SK-N-DZ (cell line): ENCODE measurements at regions not wholly inside any gene's neighbourhood (a gene's known extent, or its start where the extent isn't known, plus 50 kb on each side); places are given as distances from the start of the nearest gene placed in this dataset.

Source experiments
- DNase-seq: peaks from one replicate; pipeline ENCODE4 v3.0.0-alpha.2; 2015; ENCODE audit warnings: low spot score

DNA sequence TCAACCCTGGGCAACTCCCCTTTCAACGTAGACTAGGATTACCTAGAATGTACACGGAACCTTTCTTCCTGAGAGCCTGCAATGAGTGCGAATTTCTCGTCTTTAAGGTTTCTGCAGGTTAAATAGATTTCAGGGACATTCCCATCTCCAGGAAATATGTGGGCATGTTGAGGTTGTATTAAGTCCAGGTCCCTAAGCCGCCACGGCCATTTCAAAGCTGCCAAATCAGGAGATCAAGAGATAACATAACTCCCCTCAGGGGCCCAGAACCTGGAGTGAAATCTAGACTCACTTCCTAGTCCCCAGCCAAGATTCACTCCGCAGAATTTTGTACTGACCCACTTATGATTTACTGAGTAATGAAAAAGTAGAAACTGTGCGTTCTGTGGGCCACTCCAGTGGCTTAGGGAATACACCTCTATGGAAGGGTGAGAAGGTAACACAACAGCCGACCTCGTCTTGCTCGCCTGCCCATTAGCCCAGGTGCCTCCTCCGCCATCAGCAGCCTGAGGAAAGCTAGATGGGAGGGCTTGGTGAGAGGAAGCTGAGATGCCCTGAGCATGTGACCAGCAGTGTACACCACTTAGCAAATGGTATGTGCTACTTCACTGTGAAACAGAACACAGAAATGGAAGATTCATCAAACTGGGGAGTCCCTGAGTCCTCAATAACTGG lies 98.5 kb upstream of the SOX1 start:
- no peak for DNase-seq

DNA sequence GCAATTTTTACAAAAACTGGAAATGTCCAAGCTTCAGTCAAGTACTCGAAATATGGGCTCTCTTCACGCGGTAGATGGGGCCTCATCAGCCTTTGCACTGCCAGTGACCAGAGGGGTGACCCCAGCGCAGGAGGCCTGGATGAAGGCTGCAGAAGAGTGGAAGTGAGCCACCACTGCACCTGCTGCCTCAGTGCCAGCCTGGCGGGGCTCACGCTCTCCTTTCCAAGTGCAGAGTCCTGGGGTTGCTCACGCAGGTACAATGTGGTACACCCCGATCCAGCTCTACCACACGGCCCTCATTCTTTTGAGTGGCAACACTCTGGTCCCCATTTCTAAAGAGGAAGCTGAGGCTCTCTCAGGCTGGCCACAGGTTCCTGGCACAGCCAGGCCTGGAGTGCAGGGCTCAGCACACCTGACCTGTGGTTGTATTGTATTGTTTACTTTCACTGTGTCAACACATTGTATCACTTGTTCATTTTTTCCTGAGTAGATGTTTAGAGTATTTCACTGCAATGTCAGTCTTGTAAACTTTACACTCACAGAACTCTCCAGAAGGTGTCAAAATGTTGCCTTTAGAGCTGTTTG lies 97.3 kb upstream of the SOX1 start:
- no peak for DNase-seq

DNA sequence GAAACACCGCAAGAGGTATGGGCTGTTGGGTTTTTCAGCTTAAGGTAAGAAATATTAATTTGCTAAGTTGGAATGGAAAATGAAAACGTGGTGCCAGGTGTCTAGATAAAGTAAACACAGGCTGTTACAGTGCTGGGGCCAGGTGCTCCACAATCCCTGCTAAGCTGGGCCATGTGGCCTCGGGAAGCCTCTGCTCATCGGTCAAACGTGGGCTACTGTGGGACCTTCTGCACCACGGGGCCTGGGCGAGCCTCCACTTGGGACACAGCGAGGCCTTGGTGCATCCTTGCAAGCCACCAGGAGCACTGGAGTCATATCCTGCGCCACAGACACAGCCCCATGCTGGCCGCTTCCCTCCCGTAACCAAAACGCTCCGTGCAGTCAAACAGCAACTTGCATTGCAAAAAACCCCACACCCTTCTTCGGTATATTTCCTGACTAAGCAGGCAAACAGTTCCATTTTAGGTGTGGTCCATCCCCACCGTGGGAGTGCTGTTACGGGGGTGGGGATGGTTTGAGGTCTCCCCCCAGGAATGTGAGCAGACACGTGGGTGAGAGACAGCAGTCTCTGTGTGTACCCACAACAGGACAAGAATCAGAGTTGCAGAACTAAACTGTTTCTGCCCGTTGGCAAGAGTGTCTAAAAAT lies 96.3 kb upstream of the SOX1 start:
- no peak for DNase-seq

DNA sequence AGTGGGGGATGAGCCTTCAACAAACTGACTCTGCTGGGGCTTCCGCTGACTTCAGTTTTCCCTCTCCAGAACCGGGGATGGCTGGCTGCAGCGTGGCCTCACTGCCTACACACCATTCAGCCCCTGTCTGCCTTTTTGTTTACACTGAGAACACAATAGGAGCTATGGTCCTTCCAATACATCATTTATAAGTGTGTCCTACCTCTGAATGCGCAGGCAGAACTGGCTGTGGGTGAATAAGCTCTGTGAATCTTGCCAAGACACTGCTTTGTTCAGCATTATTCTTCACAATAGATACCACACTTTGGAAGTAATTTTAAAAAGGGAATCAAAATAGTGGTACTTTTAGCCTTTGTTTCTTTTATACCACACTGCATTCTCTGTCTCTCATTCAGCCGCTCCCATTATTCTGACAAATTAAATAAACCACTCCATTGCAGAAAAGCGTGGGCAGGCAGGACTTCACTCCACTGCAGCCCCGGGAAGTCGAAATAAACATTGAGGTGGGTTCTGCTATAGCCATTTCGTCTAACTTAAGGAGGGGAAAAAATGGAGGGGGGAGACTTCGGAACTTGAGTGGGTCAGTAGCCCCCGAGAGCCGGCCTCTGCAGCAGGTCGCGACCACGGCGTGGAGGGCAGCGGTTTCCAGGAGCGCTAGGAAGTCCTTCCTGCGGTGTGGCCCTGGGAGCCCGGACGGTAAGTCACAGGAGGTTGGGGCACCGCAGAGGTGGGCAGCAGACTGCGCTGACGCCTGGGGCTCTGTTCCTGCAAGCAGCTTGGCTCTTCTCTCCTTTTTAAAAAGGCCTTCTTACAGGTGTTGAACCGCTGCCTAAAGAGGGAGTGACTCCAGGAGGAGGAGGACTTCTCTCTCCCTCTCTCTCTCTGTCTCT lies 94.8 kb upstream of the SOX1 start:
- DNase-seq, result no peak

DNA sequence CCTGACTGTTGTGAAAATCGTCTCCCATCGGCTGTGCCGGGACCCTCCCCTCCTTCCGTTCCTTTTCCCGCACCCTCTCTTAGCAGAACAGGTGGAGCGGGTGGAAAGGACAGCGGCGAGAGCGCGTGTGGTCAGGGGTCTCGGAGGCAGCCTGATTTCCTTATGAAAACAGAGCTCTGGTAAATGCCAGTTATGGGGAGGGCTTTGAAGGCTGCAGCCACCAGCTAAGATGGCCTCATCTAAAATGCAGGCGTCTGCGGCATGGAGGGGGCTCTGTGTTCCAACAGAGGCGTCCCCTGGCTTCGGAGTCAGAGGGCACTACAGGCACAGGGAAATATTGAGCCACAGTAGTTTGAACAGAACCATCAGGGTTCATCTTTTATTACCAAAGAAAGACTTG lies 93.8 kb upstream of the SOX1 start:
- no peak for DNase-seq

DNA sequence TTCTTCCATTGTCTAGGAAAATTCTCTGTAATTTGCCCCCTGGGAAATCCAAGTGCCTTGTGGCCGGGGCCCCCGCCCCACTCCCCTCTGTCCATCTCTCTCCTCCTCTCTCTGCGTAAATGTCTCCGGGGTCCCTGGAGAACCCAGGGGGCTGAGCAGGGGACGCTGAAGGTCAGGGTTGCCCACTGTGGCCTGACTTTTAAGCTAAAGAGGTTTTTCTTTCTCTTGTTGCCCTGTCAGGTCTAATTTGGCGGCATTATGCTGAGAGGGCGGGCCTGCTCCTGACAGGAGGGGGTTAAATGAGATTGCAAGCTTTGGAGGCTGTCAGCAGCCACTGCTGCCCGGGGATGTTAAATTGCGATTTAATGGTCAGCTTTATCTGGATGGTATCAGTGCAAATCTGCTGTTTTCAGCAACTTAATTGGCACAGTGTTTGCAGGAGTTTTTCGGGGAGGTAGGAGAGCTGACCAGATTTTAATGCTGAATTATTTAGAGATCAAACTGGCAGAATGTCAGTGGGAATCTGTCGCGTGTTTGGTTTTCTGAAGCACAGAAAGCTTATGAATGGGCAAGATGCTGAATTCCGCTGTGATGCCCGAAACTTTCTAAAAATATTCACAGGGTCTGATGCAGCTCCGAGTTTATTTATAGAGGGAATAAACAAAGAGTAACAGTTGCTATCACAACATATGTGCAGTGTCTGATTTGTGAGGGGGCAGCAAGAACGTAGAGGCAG lies 93.2 kb upstream of the SOX1 start:
- no peak for DNase-seq

DNA sequence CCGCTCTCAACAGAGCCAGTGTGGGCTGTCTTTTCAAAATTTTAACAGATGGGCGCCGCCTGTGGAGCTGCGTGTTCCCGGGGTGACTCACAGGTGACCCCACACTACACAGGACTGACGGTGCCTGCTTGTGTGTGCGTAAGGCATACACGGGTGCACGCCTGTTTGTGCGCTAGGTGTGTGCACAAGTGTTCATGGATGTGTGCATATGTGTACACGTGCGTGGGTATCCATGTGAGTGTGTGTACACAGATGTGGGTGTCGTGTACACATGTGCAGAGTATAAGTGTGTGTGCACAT lies 92.7 kb upstream of the SOX1 start:
- no peak for DNase-seq

DNA sequence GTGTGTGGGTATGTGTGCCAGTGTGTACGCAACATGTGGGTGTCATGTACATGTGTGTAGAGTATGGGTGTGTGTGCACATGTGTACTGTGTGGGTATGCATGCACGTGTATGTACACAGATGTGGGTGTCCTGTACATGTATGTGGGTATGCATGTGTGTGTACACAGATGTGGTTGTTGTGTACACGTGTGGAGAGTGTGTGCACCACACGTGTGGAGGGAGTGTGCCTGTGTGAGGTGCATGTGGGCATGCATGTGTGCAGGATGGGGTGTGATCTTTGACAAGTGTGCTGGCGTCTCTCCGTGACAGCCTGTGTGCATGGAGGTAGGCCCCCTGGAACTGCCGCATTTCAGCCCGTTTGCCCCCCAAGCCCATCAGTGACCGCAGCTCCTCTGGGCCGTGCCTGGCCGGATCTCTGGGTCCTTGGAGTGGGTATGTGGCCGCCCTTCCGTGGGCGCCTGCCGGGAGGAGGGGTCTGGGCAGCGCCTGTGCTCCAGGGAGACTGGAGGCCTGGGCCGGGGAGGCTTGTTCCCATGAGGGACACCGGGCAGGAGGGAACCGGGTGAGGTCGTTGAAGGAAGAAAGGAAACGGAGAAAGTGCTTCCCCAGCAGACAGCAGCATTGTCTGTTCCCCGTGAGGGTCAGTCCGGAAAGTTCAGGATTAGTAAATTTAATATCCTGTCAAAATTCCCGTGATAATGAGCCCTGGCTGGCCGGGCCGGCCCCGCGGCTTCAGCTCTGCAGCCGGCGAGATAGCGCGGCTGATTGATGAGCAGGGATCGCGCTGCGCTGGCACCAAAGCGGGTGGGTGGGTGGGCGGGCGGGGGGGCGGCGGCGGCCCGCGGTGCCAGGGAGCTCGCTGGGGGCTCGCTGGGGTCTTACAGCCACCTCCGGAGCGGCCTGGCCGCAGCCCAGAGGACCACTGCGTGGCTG lies 91.1 kb upstream of the SOX1 start:
- no peak for DNase-seq

DNA sequence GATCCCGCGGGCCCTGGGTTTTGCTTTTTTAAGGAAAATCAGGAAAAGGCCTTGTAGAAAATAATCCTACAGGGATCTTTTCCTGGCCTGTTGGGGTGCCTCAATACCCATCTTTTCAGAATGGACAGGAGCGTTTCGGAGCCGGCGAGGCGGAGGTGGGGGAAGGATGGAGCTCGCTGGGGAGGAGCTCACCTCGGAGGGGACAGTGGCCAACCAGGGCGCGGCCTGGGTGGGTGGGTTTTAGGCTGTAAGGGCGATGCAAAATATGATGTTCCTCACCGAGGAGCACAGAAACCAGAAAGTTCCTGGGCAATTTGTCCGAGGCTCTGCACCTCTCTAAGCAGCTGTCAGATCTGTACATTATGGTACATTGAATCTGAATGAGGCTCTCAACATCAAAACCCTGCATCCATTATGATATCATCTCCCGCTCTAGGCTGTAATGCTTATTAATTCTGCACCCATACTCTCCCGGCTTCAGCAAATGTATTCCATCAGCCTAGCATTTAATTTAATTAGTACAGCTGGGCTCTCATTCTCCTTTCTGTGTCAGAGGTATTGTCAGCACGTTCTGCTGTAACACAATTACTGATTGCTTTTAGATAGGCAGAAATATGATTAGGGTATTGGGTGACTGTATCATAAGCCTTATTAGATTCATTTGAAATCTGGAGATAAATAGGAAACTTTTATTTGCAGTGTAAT lies 90.3 kb upstream of the SOX1 start:
- peak; percentile 83 for DNase-seq

DNA sequence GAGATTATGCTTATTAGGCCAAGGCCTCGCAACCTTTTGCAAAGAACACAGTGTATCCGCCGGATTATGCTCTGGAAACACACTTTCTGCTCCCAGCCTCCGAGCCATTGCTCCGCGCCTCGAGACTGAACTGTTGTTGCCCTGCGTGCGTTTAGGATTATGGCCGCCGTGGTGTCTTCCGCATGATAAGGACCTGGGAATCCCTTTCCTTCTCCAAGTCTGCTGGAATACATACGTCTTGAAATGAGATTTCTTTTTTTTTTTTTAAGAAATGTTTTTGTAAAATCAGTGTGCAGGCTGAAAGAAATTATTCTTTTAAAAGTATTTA lies 89.8 kb upstream of the SOX1 start:
- DNase-seq, result no peak

DNA sequence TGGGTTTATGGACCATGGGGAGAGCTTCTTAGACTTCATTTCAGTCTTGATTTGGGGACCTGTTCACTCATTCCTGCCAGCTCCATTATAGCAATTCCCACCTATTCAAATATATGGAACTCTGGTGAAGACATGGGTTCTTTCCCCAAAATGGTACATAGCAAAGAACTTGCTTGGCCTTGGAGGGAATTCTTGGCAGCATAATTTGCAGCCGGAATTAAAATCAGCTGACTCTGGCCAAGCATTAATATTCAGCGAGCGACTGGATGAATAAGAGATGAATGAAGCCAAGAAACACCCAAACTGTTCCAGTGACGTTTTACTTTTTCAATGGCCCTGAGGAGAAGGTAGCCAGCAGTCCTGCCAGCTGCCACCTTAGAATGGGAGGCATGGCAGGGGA lies 88.4 kb upstream of the SOX1 start:
- DNase-seq, result no peak

DNA sequence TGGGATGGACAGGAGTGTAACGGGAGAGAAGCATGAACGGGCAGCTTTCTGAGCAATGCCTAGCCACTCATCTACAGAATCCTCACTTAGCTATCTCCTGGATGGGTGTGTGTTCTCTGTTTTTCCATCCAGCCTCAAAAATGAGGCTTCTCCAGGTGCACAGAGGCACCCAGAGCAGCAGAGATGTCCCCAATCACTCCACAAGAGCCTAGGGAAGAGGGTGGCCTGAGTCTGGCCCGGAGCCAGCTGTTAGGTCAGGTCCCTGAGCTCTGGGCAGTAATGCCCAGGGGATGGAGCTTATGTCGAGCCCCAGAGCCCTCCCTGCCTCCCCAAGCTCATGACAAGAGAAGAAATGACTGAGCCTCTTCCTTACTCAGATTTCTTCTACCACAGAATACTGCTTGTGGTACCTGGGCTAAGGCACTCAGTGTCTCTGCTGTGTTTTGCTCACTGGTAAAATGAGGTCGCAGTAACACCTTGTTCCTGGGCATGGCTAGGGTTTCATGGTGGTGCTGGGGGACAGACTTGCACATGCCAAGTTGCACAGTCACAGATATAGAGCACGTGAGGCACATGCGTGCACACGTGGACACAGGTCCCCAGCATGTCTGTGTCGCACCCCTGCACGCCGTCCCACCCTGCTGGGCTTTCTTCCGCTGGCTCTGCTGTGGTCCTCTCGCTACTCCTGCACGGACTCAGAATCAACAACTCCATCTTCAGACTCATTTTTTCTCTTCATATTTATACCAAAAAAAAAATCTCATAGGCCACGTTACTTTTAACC lies 86.6 kb upstream of the SOX1 start:
- DNase-seq, result no peak

DNA sequence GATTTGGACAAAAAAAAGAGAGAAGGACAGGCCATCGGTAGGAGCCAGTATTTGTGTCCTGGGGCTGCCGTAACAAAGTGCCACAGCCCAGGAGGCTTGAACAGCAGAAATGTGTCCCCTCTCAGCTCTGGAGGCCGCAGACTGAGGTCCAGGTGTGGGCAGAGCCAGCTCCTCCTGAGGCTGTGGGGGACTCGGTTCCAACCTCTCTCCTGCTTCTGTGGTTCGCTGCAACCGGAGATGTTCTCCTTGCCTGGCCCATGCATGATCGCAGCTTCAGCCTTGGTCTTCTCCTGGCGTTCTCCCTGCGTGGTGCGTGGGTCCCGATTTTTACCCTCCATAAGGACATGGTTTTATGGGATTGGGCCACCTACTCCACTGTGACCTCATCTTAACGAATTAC lies 85.9 kb upstream of the SOX1 start:
- no peak for DNase-seq

DNA sequence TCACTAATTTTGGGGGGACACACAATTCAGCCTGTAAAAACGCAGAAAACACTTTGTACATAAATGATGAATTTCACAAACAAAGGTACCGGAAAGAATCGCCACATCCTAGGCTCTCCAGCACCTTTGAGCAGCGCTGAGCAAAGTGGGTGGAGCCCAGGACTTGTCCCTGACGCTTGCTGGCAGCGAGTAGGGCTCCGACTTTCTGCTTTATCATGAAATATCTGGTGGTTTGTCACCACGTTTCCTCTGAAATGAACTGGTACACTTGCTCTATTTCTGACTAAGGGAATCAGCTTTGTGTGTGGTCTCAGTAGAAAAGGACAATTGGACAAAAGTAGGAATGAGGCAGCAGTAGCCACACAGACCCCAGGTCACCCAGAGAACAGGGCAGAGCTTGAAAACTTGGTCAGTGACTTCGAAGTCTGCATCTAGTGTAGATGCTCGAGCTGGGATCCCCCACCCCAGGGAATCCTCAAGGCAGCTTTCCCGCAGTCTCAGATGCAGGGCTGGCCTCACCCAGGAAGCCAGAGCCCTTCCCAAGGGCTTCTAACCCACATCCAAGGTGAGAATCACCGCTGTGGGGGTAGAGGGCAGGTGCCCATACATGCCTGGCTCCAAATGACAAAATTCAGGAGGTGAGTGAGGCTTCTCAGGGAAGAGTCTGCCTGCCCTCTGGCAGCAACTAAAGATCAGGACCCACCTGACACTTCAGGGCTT lies 85.3 kb upstream of the SOX1 start:
- no peak for DNase-seq

DNA sequence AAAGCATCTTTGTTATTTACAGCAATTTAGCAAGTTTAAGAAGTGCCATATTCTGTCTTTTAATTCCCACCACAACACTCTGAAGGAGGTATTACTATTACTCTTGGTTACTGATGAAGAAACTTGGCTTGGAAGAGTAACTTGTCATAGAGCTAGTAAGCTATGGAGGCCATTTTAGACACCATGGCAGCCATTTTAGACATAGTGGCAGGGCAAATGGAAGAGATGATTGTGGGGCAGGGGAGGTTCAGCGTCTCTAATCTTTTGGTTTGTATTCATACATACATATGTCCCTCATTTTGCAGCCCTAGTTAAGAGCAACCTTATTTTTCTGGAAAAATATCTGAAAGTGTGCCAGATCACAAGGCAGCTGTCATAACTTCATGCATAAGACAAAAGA lies 82.6 kb upstream of the SOX1 start:
- DNase-seq, result no peak

DNA sequence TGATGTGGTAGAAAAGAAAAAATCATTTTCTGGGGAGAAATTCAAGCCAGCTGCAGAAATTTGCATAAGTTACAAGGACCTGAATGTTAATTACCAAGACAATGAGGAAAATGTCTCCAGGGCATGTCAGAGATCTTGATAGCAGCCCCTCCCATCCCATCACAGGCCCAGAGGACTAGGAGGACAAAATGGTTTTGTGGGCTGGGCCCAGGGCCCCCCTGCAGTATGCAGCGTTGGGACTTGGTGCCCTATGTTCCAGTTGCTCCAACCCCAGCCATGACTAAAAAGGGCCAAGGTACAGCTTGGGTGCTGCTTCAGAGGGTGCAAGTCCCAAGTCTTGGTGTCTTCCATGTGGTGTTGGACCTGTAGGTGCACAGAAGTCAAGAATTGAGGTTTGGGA lies 76.6 kb upstream of the SOX1 start:
- DNase-seq, result no peak

DNA sequence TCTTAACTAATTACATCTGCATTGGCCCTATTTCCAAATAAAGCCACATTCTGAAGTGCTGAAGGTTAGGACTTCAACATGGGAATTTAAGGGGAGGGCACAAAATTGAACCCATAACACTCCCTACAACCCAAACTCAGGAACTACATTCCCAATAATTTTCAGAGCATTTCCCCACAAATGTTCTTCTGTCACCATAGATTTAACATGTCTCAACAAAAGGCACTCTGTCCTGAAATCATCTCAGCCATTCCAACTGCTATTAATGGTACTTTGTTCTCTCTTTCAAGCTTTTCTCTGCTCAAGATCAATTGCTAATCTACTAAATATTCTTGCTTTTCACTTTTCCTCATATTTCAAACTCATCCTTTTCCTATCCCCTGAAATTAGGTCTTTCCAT lies 74.0 kb upstream of the SOX1 start:
- DNase-seq, result no peak

DNA sequence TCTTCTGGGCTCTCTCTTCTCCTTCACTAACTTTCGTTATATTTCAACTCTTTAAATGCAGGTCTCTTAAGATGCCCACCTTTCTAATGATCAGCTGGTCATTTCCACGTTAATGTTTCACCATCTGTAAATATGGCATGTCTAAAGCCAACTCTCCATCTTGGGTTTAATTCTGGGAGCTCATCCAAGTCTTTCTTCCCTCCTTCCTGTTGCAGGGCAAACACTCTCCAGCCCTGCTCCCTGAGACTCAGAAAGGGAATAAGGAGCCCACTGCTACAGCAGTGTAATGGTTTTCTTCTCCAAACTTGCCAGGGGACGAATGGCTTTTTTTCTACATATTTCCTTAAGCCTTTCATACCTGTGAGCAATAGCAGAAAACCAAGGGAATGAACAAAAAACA lies 73.3 kb upstream of the SOX1 start:
- DNase-seq, result no peak

DNA sequence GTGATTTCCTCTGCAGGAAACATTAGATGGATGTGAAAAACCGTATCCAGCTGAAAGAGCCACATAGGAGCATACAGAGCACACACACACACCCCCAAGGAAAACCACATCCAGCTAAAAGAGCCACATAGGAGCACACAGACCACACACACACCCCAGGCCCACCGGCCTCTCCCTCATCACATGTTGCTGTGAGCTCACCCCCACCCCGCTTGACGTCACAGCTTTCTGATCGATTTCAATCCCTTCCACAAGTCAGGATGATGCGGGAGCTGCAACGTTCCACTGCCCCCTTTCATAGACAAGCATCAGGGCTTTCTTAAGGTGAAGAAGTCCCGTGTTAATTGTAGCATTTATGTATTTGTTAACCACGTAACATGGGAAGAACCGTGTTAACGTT lies 72.4 kb upstream of the SOX1 start:
- DNase-seq, result no peak
